Kidney (tissue), 13 donors: ENCODE measurements at regions not wholly inside any gene's neighbourhood (a gene's known extent, or its start where the extent isn't known, plus 50 kb on each side); places are given as distances from the start of the nearest gene placed in this dataset.
A peak's percentile ranks its signal among the peaks of the same experiment; 100 is the strongest.

Source experiments
- DNase-seq, 5 donors: peaks; one replicate each; pipeline ENCODE4 v3.0.0-alpha.2; 2013 to 2020
- FAIRE-seq: peaks from 2 replicates; lab custom pipeline; 2012; peaks lifted over from hg19 to GRCh38; lab: Jason Lieb, UNC
- H3K27ac ChIP-seq, 2 donors: one replicate each; pipeline ENCODE4 v1.7.0; 2013; ENCODE audit warnings: low read depth in 2 of 2, low read length in 2 of 2, inconsistent platforms in 1 of 2
- H3K27me3 ChIP-seq: one replicate; pipeline ENCODE4 v1.7.1; 2013; ENCODE audit warnings: low read length, inconsistent platforms; ENCODE audit not compliant: control insufficient read depth, insufficient read depth
- H3K36me3 ChIP-seq, 3 donors: one replicate each; pipeline versions ENCODE4 v1.7.0 to v1.7.1; 2013; ENCODE audit warnings: low read length in 3 of 3, control low read depth in 1 of 3, inconsistent platforms in 1 of 3; ENCODE audit not compliant: insufficient read depth in 3 of 3, control insufficient read depth in 2 of 3
- H3K4me1 ChIP-seq, 3 donors: one replicate each; pipeline versions ENCODE4 v1.7.0 to v1.7.1; 2013; ENCODE audit warnings: low read length in 3 of 3, inconsistent platforms in 1 of 3, low read depth in 1 of 3; ENCODE audit not compliant: control insufficient read depth in 2 of 3, insufficient read depth in 2 of 3
- H3K4me3 ChIP-seq, 3 donors: one replicate each; pipeline versions ENCODE4 v1.7.0 to v1.8.1; 2013; ENCODE audit warnings: low read length in 3 of 3, control low read depth in 1 of 3, inconsistent platforms in 1 of 3
- H3K9ac ChIP-seq, 3 donors: one replicate each; pipeline versions ENCODE4 v1.7.0 to v1.7.1; 2013; ENCODE audit warnings: low read length in 3 of 3, control low read depth in 1 of 3, inconsistent platforms in 1 of 3
- H3K9me3 ChIP-seq, 3 donors: one replicate each; pipeline versions ENCODE4 v1.7.0 to v1.7.1; 2013; ENCODE audit warnings: low read length in 3 of 3, control low read depth in 1 of 3, inconsistent platforms in 1 of 3; ENCODE audit not compliant: control insufficient read depth in 2 of 3, insufficient read depth in 1 of 3
- CTCF ChIP-seq: IDR thresholded peaks from 3 replicates; pipeline ENCODE4 v1.5.1; 2012; ENCODE audit warnings: mild to moderate bottlenecking, moderate library complexity, borderline replicate concordance; ENCODE audit not compliant: insufficient read depth; ENCODE audit errors: extremely low read depth
- intact Hi-C: fragments of 100-400 bp; cut with DNase I; formaldehyde crosslinking; loops from one replicate; pipeline ENCODE4 v1.11.1; 2022
- donor health status: control.
- donor health status: control.
- donor health status: control.
- donor health status: control.
- donor health status: control.
- donor health status: DM: yes; HTN: yes; CAD: no.
- donor health status: Normal renal cell carcinoma (clear cell type).

DNA sequence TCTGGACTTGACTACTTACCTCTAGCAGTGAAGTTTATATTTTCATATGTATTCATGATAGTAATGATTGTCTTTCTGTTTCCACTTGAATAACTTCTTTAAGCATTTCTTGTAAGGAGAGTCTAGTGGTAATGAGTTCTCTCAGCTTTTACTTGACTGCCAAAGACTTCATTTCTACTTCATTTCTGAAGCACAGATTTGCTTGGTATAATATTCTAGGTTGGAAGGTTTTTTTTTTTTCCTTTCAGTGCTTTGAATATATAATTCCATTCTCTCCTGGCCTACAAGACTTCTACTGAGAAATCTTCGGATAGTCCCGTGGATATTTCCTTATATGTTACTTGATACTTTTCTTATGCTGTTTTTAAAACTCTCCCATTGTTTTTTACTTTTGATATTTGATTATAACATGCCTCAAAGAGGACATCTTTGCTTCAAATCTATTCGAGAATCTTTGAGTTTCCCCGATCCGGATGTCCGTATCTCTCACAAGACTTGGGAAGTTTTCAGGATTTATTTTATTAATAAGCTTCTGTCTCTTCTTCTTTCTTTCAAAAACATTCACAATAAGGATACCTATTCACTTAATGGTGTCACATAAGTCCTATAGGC is 1560.0 kb downstream of the PCDH9 start:
- no peak for DNase-seq

GRCh38 chr13:65660731-65661130 is 1569.4 kb downstream of the PCDH9 start:
- no peaks in the 10 kb centered on the region for H3K9me3 ChIP-seq
- FAIRE-seq, result no peak
- H3K9ac ChIP-seq, result no peak overlapping the region
- H3K27me3 ChIP-seq, result no peaks in the 10 kb centered on the region
- H3K4me1 ChIP-seq, result no peaks in the 10 kb centered on the region
- H3K27ac ChIP-seq, result no peak overlapping the region
- DNase-seq, result no peak
- no peak for TF ChIP-seq CTCF
- no peak overlapping the region for H3K4me3 ChIP-seq
- intact Hi-C loops, result no loop called here
- H3K36me3 ChIP-seq, result no peaks in the 10 kb centered on the region

More for the DNA sequence above, 1560.0 kb downstream of the PCDH9 start:
- no peak overlapping the region for H3K4me3 ChIP-seq
- no peak for TF ChIP-seq CTCF
- intact Hi-C loops, result no loop called here
- no peak overlapping the region for H3K9ac ChIP-seq
- H3K36me3 ChIP-seq, result no peaks in the 10 kb centered on the region
- FAIRE-seq, result no peak
- no peaks in the 10 kb centered on the region for H3K4me1 ChIP-seq
- no peak overlapping the region for H3K27ac ChIP-seq
- no peaks in the 10 kb centered on the region for H3K27me3 ChIP-seq
- H3K9me3 ChIP-seq, result peaks cover 0 to 6% (median 0%) of the 10 kb centered on the region in 3 donors

DNA sequence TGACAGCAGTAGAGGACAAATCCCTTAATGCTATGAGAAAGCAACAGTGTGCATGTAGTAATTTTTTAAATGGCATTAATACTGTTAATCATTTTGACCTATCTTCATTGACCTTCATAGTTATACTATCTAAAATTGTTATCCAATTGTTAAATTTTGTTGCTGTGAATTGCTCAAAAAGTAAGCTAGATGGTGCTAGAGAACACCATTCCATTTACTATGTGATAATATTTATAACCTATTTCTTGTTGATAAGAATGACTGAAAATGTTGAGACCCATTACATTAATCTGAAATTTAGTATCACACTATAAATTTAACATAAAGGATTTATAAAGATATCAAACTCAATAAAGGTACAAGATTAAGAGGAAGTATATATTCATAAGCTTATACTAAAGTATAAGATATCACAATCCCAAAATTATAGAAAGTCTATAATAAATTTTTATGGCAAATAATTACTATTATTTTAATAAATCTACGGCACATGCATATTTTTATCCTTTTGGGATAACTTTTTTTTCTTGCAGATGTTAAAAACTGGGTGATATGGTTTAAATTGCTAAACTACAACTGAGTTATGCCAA is 1573.3 kb downstream of the PCDH9 start:
- no peaks in the 10 kb centered on the region for H3K4me1 ChIP-seq
- H3K9me3 ChIP-seq, result no peaks in the 10 kb centered on the region
- no peak overlapping the region for H3K9ac ChIP-seq
- intact Hi-C loops, result no loop called here
- no peaks in the 10 kb centered on the region for H3K27me3 ChIP-seq
- TF ChIP-seq CTCF, result no peak
- peak; percentile 92 for FAIRE-seq
- H3K36me3 ChIP-seq, result no peaks in the 10 kb centered on the region
- DNase-seq, result peak in 2 of 5 donors; percentile 18 to 22
- H3K4me3 ChIP-seq, result no peak overlapping the region
- H3K27ac ChIP-seq, result no peak overlapping the region
